ENCODE measurements at regions not wholly inside any gene's neighbourhood (a gene's known extent, or its start where the extent isn't known, plus 50 kb on each side); places are given as distances from the start of the nearest gene placed in this dataset.

DNA sequence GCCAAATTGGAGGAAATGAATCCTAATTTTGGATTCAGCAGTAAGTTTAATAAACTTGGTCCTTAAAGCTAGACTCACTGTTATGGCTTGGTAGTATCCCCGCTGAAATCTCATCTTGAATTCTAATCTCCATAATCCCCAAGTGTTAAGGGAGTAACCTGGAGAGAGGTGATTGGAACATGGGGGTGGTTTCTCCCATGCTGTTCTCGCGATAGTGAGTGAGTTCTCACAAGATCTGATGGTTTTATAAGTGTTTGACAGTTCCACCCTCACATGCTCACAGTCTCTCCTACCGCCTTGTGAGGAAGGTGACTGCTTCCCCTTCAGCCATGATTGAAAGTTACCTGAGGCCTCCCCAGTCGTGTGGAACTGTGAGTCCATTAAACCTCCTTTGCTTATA, 824.5 kb upstream of the WWC1 start:
- no peak for TF ChIP-seq IRF4 (IDR thresholded peaks at IDR 0.05; ENCODE audit: low read depth, low read length)
- TF ChIP-seq ZNF24 (IDR thresholded peaks at IDR 0.05) = no peak
- TF ChIP-seq CEBPB (IDR thresholded peaks at IDR 0.05; ENCODE audit: borderline replicate concordance in 1 of 2, low read depth in 2 of 2, low read length in 2 of 2) = no peak
- TF ChIP-seq, protein P1, sequence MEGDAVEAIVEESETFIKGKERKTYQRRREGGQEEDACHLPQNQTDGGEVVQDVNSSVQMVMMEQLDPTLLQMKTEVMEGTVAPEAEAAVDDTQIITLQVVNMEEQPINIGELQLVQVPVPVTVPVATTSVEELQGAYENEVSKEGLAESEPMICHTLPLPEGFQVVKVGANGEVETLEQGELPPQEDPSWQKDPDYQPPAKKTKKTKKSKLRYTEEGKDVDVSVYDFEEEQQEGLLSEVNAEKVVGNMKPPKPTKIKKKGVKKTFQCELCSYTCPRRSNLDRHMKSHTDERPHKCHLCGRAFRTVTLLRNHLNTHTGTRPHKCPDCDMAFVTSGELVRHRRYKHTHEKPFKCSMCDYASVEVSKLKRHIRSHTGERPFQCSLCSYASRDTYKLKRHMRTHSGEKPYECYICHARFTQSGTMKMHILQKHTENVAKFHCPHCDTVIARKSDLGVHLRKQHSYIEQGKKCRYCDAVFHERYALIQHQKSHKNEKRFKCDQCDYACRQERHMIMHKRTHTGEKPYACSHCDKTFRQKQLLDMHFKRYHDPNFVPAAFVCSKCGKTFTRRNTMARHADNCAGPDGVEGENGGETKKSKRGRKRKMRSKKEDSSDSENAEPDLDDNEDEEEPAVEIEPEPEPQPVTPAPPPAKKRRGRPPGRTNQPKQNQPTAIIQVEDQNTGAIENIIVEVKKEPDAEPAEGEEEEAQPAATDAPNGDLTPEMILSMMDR (IDR thresholded peaks at IDR 0.05 in 2 of 3, conservative IDR thresholded peaks at IDR 0.05 in 1 of 3; ENCODE audit: control insufficient read depth in 2 of 3, extremely low read depth in 1 of 3, insufficient read depth in 1 of 3, low read depth in 3 of 3, low read length in 3 of 3) = no peak
- TF ChIP-seq SRF (IDR thresholded peaks at IDR 0.05; ENCODE audit: low read depth in 2 of 2, low read length in 2 of 2) = no peak
- no peak for TF ChIP-seq CHD1 (IDR thresholded peaks at IDR 0.05; ENCODE audit: low read depth, low read length)
- no peak for TF ChIP-seq EGR1 (IDR thresholded peaks at IDR 0.05; ENCODE audit: borderline replicate concordance in 1 of 2, low read depth in 2 of 2, low read length in 2 of 2)
- no peak for TF ChIP-seq ESRRA (IDR thresholded peaks at IDR 0.05; ENCODE audit: low read length)
- TF ChIP-seq CREM (IDR thresholded peaks at IDR 0.05; ENCODE audit: low read depth) = no peak
- TF ChIP-seq, protein P2, sequence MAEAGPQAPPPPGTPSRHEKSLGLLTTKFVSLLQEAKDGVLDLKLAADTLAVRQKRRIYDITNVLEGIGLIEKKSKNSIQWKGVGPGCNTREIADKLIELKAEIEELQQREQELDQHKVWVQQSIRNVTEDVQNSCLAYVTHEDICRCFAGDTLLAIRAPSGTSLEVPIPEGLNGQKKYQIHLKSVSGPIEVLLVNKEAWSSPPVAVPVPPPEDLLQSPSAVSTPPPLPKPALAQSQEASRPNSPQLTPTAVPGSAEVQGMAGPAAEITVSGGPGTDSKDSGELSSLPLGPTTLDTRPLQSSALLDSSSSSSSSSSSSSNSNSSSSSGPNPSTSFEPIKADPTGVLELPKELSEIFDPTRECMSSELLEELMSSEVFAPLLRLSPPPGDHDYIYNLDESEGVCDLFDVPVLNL (IDR thresholded peaks at IDR 0.05; ENCODE audit: low read depth, low read length) = no peak

All from GM12878 (cell line).